ENCODE measurements at regions not wholly inside any gene's neighbourhood (a gene's known extent, or its start where the extent isn't known, plus 50 kb on each side); places are given as distances from the start of the nearest gene placed in this dataset.

DNA sequence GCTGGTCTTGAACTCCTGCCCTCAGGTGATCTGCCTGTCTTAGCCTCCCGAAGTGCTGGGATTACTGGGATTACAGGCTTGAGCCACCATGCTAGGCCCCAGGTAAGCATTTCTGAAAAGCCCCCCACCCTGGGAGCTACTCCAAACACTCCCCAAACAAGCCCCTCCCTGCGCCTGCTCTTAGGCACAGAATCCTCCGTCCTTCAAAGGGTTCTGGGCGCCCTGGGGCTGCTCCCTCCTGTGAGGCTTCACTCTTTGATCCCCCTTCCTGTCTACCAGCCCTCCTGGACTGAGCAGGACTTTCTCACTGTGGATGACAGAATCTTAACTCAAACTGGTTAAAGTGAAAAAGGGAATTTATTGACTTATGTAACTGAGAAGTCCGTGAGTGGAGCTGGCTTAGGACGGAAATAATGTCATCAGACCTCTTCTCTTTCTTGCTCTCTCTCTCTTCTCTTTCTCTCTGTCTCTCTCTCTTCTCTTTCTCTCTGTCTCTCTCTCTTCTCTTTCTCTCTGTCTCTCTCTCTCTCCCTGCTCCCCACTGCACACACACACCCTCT lies 66.9 kb upstream of the CLMN start:
- DNase-seq (ENCODE audit: low read depth, low spot score) = no peak

DNA sequence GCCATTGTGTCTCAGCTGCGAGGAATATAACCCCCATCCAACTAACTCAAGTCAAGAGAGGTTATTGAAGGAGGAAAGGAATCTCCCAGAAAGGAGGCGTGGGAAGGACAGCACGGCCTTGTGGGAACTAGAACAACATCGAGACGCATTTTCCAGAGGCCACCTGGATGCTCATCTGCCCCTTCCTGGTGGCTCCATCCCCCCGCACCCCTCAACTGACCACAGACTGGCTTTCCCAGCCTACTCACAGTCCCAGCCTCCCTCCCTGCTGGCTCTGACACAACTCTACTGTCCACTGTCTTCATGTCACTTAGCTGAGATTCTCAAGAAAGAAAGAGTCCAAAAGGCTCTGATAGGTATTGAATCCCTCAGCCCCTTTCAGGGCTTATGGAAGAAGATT lies 66.0 kb upstream of the CLMN start:
- no peak for DNase-seq (ENCODE audit: low read depth, low spot score)

DNA sequence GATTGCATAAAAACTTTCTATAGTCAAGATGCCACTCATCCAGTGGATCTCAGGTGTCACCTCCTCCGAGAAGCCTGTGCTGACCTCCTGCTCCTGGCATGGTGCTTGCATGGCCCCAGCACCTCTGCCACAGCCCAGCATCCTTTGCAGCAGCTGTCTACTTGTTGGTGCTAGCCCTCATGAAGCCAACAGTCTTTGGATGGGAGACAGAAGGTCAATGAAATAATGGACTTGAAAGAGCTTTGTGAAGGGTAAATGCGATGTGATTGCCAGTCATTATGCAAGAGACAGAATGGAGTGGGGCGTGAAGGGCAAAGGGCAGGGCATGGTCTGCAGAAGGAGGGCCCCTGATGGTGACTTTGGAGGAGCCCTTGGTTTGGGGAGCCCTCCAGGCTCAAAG lies 63.0 kb upstream of the CLMN start:
- DNase-seq (ENCODE audit: low read depth, low spot score) = no peak

DNA sequence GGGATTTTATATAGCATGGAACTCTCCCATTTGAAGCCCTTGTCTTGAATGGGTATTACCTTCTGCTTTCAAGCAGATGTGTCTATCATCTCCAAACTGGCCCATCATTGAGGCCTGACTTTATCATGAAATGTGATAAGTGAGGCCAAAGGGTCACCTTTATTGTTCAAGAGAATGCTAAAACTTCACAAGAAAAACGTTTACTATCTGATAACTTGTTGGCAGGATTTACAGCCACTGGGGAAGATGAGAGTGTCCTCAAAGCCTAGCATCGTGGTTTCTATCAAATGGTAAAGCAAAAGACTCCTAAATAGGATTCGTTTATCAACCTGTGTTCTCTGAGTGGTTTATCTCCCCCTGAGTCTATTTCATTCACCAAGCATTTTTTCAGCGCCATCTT lies 62.0 kb upstream of the CLMN start:
- no peak for DNase-seq (ENCODE audit: low read depth, low spot score)

DNA sequence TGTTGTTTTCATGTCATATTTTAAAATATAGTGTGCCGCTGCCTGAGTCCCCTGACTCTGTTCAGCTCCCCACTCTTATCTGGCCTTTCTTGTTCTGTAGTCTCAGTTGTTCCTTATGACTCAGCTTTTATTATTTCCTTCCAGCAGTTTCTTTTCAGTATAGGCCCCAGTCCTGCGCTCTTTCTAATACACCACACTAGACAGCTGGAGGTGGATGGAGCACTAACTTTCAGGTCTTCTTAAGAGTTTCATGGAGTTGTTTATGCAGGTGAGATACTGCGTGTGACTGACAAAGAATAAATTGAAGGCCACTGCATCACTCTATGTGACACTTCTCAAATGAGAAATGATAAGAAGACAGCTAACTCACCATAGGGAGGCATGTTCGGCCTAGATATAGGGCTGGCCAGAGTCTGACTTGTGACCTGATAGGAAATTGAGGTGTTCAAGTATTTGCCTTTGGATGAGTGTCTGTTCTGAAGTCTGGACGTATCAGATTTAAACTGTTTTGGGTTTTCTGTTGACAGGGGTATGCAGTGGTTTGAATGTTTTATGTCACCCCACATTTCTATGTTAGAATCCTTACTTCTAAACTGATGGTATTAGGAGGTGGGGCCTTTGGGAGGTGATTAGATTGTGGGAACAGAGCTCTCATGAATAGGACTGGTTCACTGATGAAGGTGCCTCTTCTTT lies 60.8 kb upstream of the CLMN start:
- no peak for DNase-seq (ENCODE audit: low read depth, low spot score)

DNA sequence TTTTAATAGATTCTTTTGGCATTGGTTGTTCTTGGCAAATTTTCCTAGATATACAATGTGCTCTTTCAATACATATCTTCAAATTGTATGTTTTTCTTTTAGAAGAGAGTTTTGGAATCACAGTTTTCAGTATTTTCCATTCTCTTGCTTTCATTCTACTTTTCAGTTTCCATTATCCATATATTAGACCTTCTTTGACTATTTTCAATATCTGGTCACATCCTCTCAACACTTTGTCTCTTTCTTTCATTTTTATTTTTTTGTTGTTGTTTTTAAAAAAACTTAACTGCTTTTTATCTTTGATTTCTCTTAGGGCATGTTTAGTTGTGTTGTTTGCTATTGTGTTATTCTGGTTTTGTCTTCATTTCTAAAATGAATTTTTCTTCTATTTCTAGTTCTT lies 59.9 kb upstream of the CLMN start:
- no peak for DNase-seq (ENCODE audit: low read depth, low spot score)

DNA sequence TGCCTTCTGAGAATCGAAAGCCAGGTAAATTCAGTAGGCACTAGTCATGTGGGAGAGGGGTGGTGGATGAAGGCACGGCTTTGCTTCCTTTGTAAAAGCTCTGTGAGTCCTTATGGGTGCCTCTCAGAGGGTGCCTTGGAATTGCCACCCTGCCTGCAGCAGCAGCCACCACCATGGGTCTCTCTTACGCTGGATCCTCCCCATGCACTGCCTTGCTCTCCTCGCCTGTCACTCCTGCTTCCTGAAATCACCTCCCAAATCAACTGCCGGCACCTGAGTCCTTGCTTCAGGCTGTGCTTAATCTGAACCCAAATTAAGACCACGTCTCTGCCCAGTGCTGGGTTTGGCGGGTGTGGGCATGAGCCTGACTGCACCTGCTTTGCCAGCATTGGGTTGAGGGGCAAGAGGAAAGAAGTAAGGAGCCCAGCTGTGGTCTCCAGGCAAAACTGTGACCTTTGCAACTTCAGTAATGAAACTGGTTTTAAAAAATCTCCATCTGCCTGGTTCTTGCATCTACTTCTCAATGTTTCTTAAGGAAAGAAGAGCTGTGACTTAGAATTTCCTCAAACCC lies 55.9 kb upstream of the CLMN start:
- DNase-seq (ENCODE audit: low read depth, low spot score) = no peak

DNA sequence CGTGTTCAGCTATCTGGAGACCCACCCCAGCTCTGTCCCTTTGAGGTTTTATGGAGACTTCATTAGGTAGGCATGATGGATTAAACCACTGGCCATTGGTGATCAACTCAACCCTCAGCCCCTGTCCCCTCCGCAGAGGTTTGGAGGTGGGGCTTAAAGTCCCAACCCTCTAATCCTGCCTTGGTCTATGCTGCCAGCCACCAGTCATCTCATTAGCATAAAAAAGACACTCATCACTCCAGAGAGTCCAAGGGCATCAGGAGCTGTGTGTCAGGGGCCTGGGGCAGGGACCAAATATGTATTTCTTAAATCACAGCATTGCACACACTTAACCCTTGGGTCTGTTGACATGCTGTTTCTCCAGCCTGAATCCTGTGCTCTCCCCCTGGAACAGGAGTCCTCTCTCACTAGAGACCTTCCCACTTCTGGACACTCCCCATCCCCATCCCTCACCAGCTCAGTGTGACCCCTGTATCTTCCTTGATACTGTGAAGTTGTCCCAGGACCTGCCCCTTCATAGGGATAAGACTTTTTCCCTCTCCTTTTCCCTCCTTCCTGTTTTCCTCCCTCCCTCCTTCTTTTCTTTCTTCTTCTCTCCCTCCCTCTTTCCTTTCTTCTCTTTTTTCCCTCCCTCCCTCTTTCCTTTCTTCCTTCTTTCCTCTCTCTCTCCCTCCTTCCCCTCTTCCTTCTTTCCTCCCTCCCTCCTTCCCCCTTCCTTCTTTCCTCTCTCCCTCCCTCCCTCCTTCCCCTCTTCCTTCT lies 54.7 kb upstream of the CLMN start:
- DNase-seq (ENCODE audit: low read depth, low spot score) = no peak

DNA sequence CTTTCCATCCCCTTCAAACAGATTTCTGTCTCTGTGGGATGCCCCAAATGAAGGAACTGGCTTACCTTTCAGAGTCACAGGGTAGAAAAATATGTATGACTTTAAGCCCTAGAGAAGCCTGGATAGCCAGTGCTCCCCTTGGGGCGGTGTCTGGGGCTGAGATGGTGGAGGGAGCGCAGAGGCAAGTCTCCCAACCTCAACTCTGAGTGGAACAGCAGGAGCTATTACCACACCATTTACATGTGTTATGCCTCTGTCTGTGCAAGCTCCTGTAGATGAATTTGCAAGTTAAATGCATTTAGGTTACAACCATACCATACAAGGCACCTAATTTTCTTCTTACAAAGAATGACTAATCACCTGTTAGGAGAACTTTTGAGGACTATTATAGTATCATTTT lies 50.4 kb upstream of the CLMN start:
- DNase-seq (ENCODE audit: low read depth, low spot score) = no peak
